Breast epithelium (tissue), 4 donors: ENCODE measurements at regions not wholly inside any gene's neighbourhood (a gene's known extent, or its start where the extent isn't known, plus 50 kb on each side); places are given as distances from the start of the nearest gene placed in this dataset.
A peak's percentile ranks its signal among the peaks of the same experiment; 100 is the strongest.

Experiments used
- DNase-seq, 2 donors: peaks; one replicate each; pipeline ENCODE4 v3.0.0-alpha.2; 2019; ENCODE audit warnings: low spot score in 2 of 2
- H3K27ac ChIP-seq, 2 donors: fragments of 200-600 bp; sonication (generic) in 1 of 2; one replicate each; pipeline ENCODE4 v1.5.1; 2016 to 2019; ENCODE audit warnings: mild to moderate bottlenecking in 1 of 2
- H3K27me3 ChIP-seq, 2 donors: fragments of 200-600 bp; sonication (generic) in 1 of 2; one replicate each; pipeline versions ENCODE4 v1.5.1 to v1.6.0; 2017 to 2019; ENCODE audit warnings: control low read depth in 1 of 2, mild to moderate bottlenecking in 1 of 2
- H3K36me3 ChIP-seq: fragments of 200-600 bp; one replicate; pipeline ENCODE4 v1.5.1; 2019
- H3K4me1 ChIP-seq, 2 donors: fragments of 200-600 bp; sonication (generic); one replicate each; pipeline ENCODE4 v1.5.1; 2016 to 2019; ENCODE audit warnings: control low read depth in 1 of 2
- H3K4me3 ChIP-seq, 3 donors: fragments of 200-600 bp; sonication (generic); 1 replicate in 2 of 3; 2 replicates in 1 of 3; pipeline ENCODE4 v1.5.1; 2016 to 2019; ENCODE audit warnings: mild to moderate bottlenecking in 3 of 3, moderate library complexity in 2 of 3
- H3K9me3 ChIP-seq, 2 donors: fragments of 200-600 bp; sonication (generic) in 1 of 2; one replicate each; pipeline ENCODE4 v1.5.1; 2016 to 2019; ENCODE audit warnings: control low read depth in 1 of 2
- CTCF ChIP-seq, 3 donors: fragments of 450-650 bp; IDR thresholded peaks; one replicate each; pipeline ENCODE4 v1.5.1; 2016 to 2017; ENCODE audit warnings: antibody characterized with exemption in 3 of 3, mild to moderate bottlenecking in 3 of 3, moderate library complexity in 3 of 3
- POLR2A ChIP-seq: fragments of 450-650 bp; IDR thresholded peaks from one replicate; pipeline ENCODE4 v1.6.1; 2016; ENCODE audit warnings: antibody characterized with exemption, mild to moderate bottlenecking, moderate library complexity
- POLR2AphosphoS5 ChIP-seq, 3 donors: sonication (generic); formaldehyde crosslinking; IDR thresholded peaks; one replicate each; pipeline ENCODE4 v1.6.1; 2017; ENCODE audit warnings: antibody characterized with exemption in 3 of 3
- intact Hi-C: fragments of 100-400 bp; cut with DNase I; formaldehyde crosslinking; loops from one replicate; pipeline ENCODE4 v1.15.1; 2023; ENCODE audit warnings: low total_unique reads

GRCh38 chr2:66701251-66701650, 266.3 kb downstream of the MEIS1 start:
- H3K4me1 ChIP-seq: no peaks in the 10 kb centered on the region
- H3K27me3 ChIP-seq: no peaks in the 10 kb centered on the region
- no peaks in the 10 kb centered on the region for H3K36me3 ChIP-seq
- no peak overlapping the region for H3K4me3 ChIP-seq
- no peak overlapping the region for H3K27ac ChIP-seq
- intact Hi-C loops: no loop called here
- TF ChIP-seq CTCF (IDR thresholded peaks at IDR 0.05): no peak
- TF ChIP-seq POLR2A: no peak
- no peak for TF ChIP-seq POLR2AphosphoS5 (IDR thresholded peaks at IDR 0.05)
- no peak for DNase-seq
- no peaks in the 10 kb centered on the region for H3K9me3 ChIP-seq

GRCh38 chr2:66701656-66702055, 266.7 kb downstream of the MEIS1 start:
- H3K27me3 ChIP-seq: no peaks in the 10 kb centered on the region
- intact Hi-C loops: no loop called here
- TF ChIP-seq POLR2A: no peak
- no peak for TF ChIP-seq POLR2AphosphoS5 (IDR thresholded peaks at IDR 0.05)
- no peak for TF ChIP-seq CTCF (IDR thresholded peaks at IDR 0.05)
- no peaks in the 10 kb centered on the region for H3K4me1 ChIP-seq
- H3K27ac ChIP-seq: peak overlapping the region in 1 of 2 donors; percentile 33
- H3K9me3 ChIP-seq: no peaks in the 10 kb centered on the region
- no peak overlapping the region for H3K4me3 ChIP-seq
- no peak for DNase-seq
- no peaks in the 10 kb centered on the region for H3K36me3 ChIP-seq

- no peak for DNase-seq
- intact Hi-C loops: no loop called here
Observed at GRCh38 chr2:66702301-66702700, 267.4 kb downstream of the MEIS1 start.

GRCh38 chr2:66704786-66705185, 269.9 kb downstream of the MEIS1 start:
- Histone ChIP-seq H3K4me1 (no peaks in the 10 kb centered on the region), H3K27ac (no peak overlapping the region), H3K9me3 (no peaks in the 10 kb centered on the region), H3K4me3 (no peak overlapping the region), H3K27me3 (no peaks in the 10 kb centered on the region), H3K36me3 (no peaks in the 10 kb centered on the region)
- intact Hi-C loops: loop anchor here (5.0 kb wide), 1 partner anchor 643 kb away; no protein-coding TSS in a partner anchor
- DNase-seq: no peak
- TF ChIP-seq POLR2AphosphoS5 (IDR thresholded peaks at IDR 0.05): no peak
- TF ChIP-seq POLR2A: no peak
- TF ChIP-seq CTCF (IDR thresholded peaks at IDR 0.05): no peak

More at GRCh38 chr2:66702301-66702700, 267.4 kb downstream of the MEIS1 start:
- Histone ChIP-seq H3K4me3 (peak overlapping the region in 1 of 3 donors; percentile 4), H3K9me3 (no peaks in the 10 kb centered on the region), H3K27ac (peak overlapping the region; percentile 21 to 33), H3K4me1 (no peaks in the 10 kb centered on the region), H3K36me3 (no peaks in the 10 kb centered on the region), H3K27me3 (no peaks in the 10 kb centered on the region)
- TF ChIP-seq POLR2A (no peak), CTCF (IDR thresholded peaks at IDR 0.05) (no peak), POLR2AphosphoS5 (IDR thresholded peaks at IDR 0.05) (no peak)

- Histone ChIP-seq H3K4me3 (no peak overlapping the region), H3K9me3 (no peaks in the 10 kb centered on the region), H3K36me3 (no peaks in the 10 kb centered on the region), H3K4me1 (no peaks in the 10 kb centered on the region), H3K27ac (no peak overlapping the region), H3K27me3 (no peaks in the 10 kb centered on the region)
- TF ChIP-seq POLR2AphosphoS5 (IDR thresholded peaks at IDR 0.05) (no peak), CTCF (IDR thresholded peaks at IDR 0.05) (no peak), POLR2A (no peak)
- DNase-seq: no peak
- intact Hi-C loops: no loop called here
Observed at GRCh38 chr2:66714610-66715009, 279.7 kb downstream of the MEIS1 start.
